ENCODE measurements at regions not wholly inside any gene's neighbourhood (a gene's known extent, or its start where the extent isn't known, plus 50 kb on each side); places are given as distances from the start of the nearest gene placed in this dataset.

- TF ChIP-seq CTCF (IDR thresholded peaks at IDR 0.05; ENCODE audit: low read length) (no peak), EZH2 (IDR thresholded peaks at IDR 0.05; ENCODE audit: borderline replicate concordance, low read length) (no peak)
Observed at GRCh38 chr11:72525466-72525865, 91.1 kb upstream of the CLPB start.
